ENCODE measurements at regions not wholly inside any gene's neighbourhood (a gene's known extent, or its start where the extent isn't known, plus 50 kb on each side); places are given as distances from the start of the nearest gene placed in this dataset.

DNA sequence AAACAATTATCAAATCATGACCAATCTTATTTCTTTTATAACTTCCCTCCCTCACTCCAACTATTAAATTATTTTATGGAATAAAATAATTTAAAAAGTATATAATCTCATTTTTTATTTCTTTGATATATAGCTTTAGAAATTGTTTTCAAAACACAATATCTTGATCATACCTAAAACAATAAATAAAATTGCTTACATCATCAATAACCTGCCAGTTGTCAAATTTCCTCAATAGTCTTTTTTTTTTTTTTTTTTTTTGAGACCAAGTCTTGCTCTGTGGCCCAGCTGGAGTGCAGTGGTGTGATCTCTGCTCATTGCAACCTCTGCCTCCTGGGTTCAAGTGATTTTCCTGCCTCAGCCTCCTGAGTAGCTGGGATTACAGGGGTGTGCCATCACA, 60.1 kb upstream of the ELOVL5 start:
- TF ChIP-seq, protein P1, sequence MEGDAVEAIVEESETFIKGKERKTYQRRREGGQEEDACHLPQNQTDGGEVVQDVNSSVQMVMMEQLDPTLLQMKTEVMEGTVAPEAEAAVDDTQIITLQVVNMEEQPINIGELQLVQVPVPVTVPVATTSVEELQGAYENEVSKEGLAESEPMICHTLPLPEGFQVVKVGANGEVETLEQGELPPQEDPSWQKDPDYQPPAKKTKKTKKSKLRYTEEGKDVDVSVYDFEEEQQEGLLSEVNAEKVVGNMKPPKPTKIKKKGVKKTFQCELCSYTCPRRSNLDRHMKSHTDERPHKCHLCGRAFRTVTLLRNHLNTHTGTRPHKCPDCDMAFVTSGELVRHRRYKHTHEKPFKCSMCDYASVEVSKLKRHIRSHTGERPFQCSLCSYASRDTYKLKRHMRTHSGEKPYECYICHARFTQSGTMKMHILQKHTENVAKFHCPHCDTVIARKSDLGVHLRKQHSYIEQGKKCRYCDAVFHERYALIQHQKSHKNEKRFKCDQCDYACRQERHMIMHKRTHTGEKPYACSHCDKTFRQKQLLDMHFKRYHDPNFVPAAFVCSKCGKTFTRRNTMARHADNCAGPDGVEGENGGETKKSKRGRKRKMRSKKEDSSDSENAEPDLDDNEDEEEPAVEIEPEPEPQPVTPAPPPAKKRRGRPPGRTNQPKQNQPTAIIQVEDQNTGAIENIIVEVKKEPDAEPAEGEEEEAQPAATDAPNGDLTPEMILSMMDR (IDR thresholded peaks at IDR 0.05): no peak
- TF ChIP-seq POLR2AphosphoS5 (IDR thresholded peaks at IDR 0.05; ENCODE audit: low read depth, low read length) (no peak), SIN3A (IDR thresholded peaks at IDR 0.05; ENCODE audit: borderline replicate concordance, insufficient read depth, low read depth, low read length) (no peak), TCF7L2 (IDR thresholded peaks at IDR 0.05; ENCODE audit: low read depth, low read length) (no peak), REST (IDR thresholded peaks at IDR 0.05; ENCODE audit: insufficient read depth in 1 of 2, low read depth in 2 of 2, low read length in 1 of 2) (no peak)
